ENCODE measurements at regions not wholly inside any gene's neighbourhood (a gene's known extent, or its start where the extent isn't known, plus 50 kb on each side); places are given as distances from the start of the nearest gene placed in this dataset.

- TF ChIP-seq CHD7 (IDR thresholded peaks at IDR 0.05; ENCODE audit: insufficient replicate concordance, low read length) = no peak
- TF ChIP-seq SUZ12 (IDR thresholded peaks at IDR 0.05; ENCODE audit: low read length) = no peak
- TF ChIP-seq CBX5 (IDR thresholded peaks at IDR 0.05; ENCODE audit: low read depth, low read length) = no peak
- no peak for TF ChIP-seq PHF8 (conservative IDR thresholded peaks at IDR 0.05; ENCODE audit: low read depth, low read length)
- TF ChIP-seq EZH2 (IDR thresholded peaks at IDR 0.05; ENCODE audit: low read depth, low read length, severe bottlenecking) = no peak
- no peak for TF ChIP-seq SAP30 (IDR thresholded peaks at IDR 0.05; ENCODE audit: insufficient read depth, insufficient replicate concordance, low read length)
- no peak for TF ChIP-seq SIN3A (conservative IDR thresholded peaks at IDR 0.05 in 1 of 2, IDR thresholded peaks at IDR 0.05 in 1 of 2; ENCODE audit: low read depth in 1 of 2, low read length in 2 of 2)
Observed at GRCh38 chr5:96081276-96081858, 119.7 kb upstream of the ELL2 start (continued).

Data from H1 (cell line).